Osteoblast (primary cell): ENCODE measurements at regions not wholly inside any gene's neighbourhood (a gene's known extent, or its start where the extent isn't known, plus 50 kb on each side); places are given as distances from the start of the nearest gene placed in this dataset.

Experiments used
- DNase-seq: peaks from one replicate; pipeline ENCODE4 v3.0.0; 2011; ENCODE audit warnings: low spot score, mixed read lengths; ENCODE audit not compliant: insufficient read length; ENCODE audit errors: missing footprints
- H2AFZ ChIP-seq: 2 replicates; pipeline ENCODE4 v1.6.0; 2011; ENCODE audit warnings: mild to moderate bottlenecking, low read length
- H3K27ac ChIP-seq: 2 replicates; pipeline ENCODE4 v1.5.1; 2011; ENCODE audit warnings: mild to moderate bottlenecking, low read depth, low read length, moderate library complexity
- H3K27me3 ChIP-seq: 2 replicates; pipeline ENCODE4 v1.6.0; 2012; ENCODE audit warnings: mild to moderate bottlenecking, control low read depth, inconsistent platforms, low read length, moderate library complexity; ENCODE audit not compliant: insufficient read depth
- H3K36me3 ChIP-seq: 2 replicates; pipeline ENCODE4 v1.5.1; 2011; ENCODE audit warnings: mild to moderate bottlenecking, low read length, control low read depth, moderate library complexity; ENCODE audit not compliant: insufficient read depth
- H3K4me1 ChIP-seq: 2 replicates; pipeline ENCODE4 v1.5.1; 2011; ENCODE audit warnings: mild to moderate bottlenecking, low read length, control low read depth, moderate library complexity; ENCODE audit not compliant: insufficient read depth
- H3K4me2 ChIP-seq: 2 replicates; pipeline ENCODE4 v1.6.0; 2011; ENCODE audit warnings: mild to moderate bottlenecking, low read length; ENCODE audit not compliant: insufficient read depth
- H3K4me3 ChIP-seq: fragments of 200-600 bp; sonication (generic); 3 replicates; pipeline ENCODE4 v1.5.1; 2012; ENCODE audit warnings: mild to moderate bottlenecking, low read length, inconsistent platforms; ENCODE audit not compliant: insufficient read depth
- H3K79me2 ChIP-seq: 2 replicates; pipeline ENCODE4 v1.6.0; 2012; ENCODE audit warnings: mild to moderate bottlenecking, low read length, control low read depth, inconsistent platforms; ENCODE audit not compliant: insufficient read depth
- H3K9me3 ChIP-seq: 2 replicates; pipeline ENCODE4 v1.5.1; 2011; ENCODE audit warnings: low read depth, low read length, control low read depth
- H4K20me1 ChIP-seq: 2 replicates; pipeline ENCODE4 v1.6.0; 2012; ENCODE audit warnings: mild to moderate bottlenecking, low read length, control low read depth; ENCODE audit not compliant: insufficient read depth
- TF ChIP-seq, protein P1 (sequence below): IDR thresholded peaks from 2 replicates; pipeline ENCODE4 v1.5.1; 2011; ENCODE audit warnings: mild to moderate bottlenecking, low read depth, low read length, moderate library complexity; ENCODE audit errors: extremely low read depth

- Histone ChIP-seq H3K9me3 (no peaks in the 10 kb centered on the region), H3K36me3 (no peaks in the 10 kb centered on the region), H2AFZ (peak overlapping the region; percentile 68), H4K20me1 (no peaks in the 10 kb centered on the region), H3K79me2 (no peaks in the 10 kb centered on the region), H3K27ac (no peak overlapping the region), H3K4me3 (no peak overlapping the region), H3K27me3 (no peaks in the 10 kb centered on the region), H3K4me1 (peaks cover 5% of the 10 kb centered on the region), H3K4me2 (no peak overlapping the region)
- TF ChIP-seq, protein P1, sequence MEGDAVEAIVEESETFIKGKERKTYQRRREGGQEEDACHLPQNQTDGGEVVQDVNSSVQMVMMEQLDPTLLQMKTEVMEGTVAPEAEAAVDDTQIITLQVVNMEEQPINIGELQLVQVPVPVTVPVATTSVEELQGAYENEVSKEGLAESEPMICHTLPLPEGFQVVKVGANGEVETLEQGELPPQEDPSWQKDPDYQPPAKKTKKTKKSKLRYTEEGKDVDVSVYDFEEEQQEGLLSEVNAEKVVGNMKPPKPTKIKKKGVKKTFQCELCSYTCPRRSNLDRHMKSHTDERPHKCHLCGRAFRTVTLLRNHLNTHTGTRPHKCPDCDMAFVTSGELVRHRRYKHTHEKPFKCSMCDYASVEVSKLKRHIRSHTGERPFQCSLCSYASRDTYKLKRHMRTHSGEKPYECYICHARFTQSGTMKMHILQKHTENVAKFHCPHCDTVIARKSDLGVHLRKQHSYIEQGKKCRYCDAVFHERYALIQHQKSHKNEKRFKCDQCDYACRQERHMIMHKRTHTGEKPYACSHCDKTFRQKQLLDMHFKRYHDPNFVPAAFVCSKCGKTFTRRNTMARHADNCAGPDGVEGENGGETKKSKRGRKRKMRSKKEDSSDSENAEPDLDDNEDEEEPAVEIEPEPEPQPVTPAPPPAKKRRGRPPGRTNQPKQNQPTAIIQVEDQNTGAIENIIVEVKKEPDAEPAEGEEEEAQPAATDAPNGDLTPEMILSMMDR = no peak
- no peak for DNase-seq
Observed at GRCh38 chr12:28794786-28795185, 354.3 kb upstream of the FAR2 start.

DNA sequence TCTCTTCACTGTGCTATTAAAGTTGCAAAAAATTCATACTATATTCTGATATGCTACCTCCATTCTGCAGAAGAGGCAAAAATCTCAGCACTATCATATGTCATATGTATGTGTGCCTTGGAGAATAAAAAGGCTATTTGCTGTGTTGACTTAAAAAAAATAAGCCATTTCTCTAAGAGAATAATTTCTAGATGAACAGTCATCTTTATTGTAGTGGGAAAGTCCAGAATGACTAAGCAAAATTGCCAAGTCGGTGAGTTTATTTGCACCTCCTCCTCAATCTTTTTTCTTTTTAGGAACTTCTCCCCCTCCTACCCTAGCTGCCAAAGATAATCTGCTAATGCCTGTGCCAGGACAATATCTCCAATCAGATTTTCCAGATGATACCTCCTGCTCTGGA is 353.8 kb upstream of the FAR2 start:
- Histone ChIP-seq H3K9me3 (no peaks in the 10 kb centered on the region), H3K27me3 (no peaks in the 10 kb centered on the region), H3K4me2 (no peak overlapping the region), H3K36me3 (no peaks in the 10 kb centered on the region), H3K79me2 (no peaks in the 10 kb centered on the region), H2AFZ (no peak overlapping the region), H3K27ac (no peak overlapping the region), H3K4me3 (no peak overlapping the region), H4K20me1 (no peaks in the 10 kb centered on the region), H3K4me1 (peaks cover 5% of the 10 kb centered on the region)
- DNase-seq = no peak
- TF ChIP-seq, protein P1 = no peak

- no peaks in the 10 kb centered on the region for H3K79me2 ChIP-seq
- H3K4me1 ChIP-seq = peaks cover 4% of the 10 kb centered on the region
- H3K4me2 ChIP-seq = no peak overlapping the region
- TF ChIP-seq, protein P1 = no peak
- H3K4me3 ChIP-seq = no peak overlapping the region
- no peak for DNase-seq
- H3K36me3 ChIP-seq = no peaks in the 10 kb centered on the region
- no peaks in the 10 kb centered on the region for H4K20me1 ChIP-seq
- H3K9me3 ChIP-seq = no peaks in the 10 kb centered on the region
- no peaks in the 10 kb centered on the region for H3K27me3 ChIP-seq
- H3K27ac ChIP-seq = no peak overlapping the region
- no peak overlapping the region for H2AFZ ChIP-seq
Observed at GRCh38 chr12:28799348-28799747, 349.7 kb upstream of the FAR2 start.

DNA sequence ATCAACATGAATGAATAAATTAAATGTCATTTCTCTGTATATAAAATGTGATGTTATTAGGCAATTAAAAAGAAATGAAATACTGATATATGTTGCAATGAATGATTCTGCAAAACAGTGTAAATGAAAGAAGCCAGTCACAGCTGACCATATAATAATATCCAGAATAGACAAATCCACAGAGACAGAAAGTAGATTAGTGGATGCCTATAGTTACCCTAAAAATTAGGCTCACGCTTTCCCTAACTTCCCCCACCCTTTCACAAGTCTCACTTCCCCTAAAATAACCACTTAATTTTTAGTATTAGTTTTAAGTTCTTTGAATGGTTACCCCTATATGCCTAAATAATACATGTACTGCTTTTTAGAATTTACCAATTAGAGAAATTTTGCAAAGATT is 348.9 kb upstream of the FAR2 start:
- TF ChIP-seq, protein P1 = no peak
- no peak for DNase-seq
- H3K36me3 ChIP-seq = no peaks in the 10 kb centered on the region

More for the DNA sequence above, 348.9 kb upstream of the FAR2 start:
- Histone ChIP-seq H2AFZ (no peak overlapping the region), H4K20me1 (no peaks in the 10 kb centered on the region), H3K27me3 (no peaks in the 10 kb centered on the region), H3K4me2 (no peak overlapping the region), H3K9me3 (no peaks in the 10 kb centered on the region), H3K79me2 (no peaks in the 10 kb centered on the region), H3K4me1 (no peaks in the 10 kb centered on the region), H3K27ac (no peak overlapping the region), H3K4me3 (no peak overlapping the region)
